ENCODE measurements at regions not wholly inside any gene's neighbourhood (a gene's known extent, or its start where the extent isn't known, plus 50 kb on each side); places are given as distances from the start of the nearest gene placed in this dataset.

GRCh38 chr1:82921759-82922158, 1077.2 kb downstream of the TTLL7 start:
- no peak for DNase-seq (ENCODE audit: low read depth in 1 of 2, low spot score in 1 of 2)

DNA sequence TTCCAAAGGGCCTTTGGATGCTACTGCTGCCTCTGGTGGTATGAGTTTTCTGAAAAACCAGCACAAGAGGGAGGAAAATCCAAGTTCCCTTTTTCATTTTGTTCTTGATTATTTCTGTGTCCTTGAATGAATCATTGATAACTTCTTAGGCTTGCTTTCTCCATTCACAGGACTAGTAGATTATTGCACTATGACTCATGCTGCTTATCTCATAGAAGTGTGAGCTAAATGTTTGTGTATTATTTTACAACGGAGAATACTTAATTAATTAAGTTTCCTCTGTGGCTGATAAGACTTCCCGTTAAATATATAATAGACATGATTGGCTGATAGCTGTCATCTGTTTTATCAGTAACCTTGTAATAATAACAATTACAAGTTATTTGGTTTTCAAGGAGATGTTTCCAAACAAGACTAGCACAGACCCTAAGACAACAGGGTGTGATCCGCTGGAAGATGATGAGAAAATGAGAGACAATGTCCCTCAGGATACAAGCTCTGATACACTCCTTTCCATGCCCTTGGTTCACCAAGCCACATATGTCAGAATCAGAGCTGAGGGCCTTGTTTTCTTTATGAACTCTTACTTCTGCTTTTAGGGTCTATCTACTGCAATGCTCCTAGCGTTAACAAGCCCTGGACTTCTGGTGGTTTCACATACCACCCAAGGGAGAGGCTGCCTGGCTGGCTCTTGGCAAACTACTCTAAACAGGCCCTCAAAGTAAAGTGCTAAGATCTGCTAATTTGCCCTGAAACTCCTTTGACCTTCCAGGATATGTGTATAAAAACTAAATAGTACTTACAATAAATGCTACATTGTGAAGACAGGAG, 1078.3 kb downstream of the TTLL7 start:
- DNase-seq (ENCODE audit: low read depth in 1 of 2, low spot score in 1 of 2), result no peak

GRCh38 chr1:82919837-82920236, 1079.1 kb downstream of the TTLL7 start:
- DNase-seq (ENCODE audit: low read depth in 1 of 2, low spot score in 1 of 2), result no peak

GRCh38 chr1:82907313-82907712, 1091.6 kb downstream of the TTLL7 start:
- no peak for DNase-seq (ENCODE audit: low read depth in 1 of 2, low spot score in 1 of 2)

DNA sequence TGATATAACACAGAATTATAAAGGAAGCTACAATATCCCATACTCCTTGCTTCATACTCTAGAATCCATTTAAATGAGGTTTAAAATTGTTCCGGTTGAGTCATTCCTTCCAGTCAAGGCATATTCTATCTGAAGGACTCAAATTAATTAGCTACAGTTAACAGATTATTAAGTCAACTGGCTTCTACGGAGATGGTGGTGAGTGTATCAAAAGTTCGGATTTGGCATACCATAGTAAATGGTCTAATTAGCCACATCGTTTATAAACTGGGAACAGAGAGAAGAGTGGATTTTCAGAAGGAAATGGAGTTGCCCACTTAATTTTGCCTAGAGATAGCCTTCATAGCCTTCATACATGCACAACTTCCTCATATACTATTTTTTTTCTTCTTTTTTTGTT, 1095.3 kb downstream of the TTLL7 start:
- DNase-seq (ENCODE audit: low read depth in 1 of 2, low spot score in 1 of 2), result no peak

GRCh38 chr1:82901561-82901960, 1097.4 kb downstream of the TTLL7 start:
- DNase-seq (ENCODE audit: low read depth in 1 of 2, low spot score in 1 of 2), result no peak

DNA sequence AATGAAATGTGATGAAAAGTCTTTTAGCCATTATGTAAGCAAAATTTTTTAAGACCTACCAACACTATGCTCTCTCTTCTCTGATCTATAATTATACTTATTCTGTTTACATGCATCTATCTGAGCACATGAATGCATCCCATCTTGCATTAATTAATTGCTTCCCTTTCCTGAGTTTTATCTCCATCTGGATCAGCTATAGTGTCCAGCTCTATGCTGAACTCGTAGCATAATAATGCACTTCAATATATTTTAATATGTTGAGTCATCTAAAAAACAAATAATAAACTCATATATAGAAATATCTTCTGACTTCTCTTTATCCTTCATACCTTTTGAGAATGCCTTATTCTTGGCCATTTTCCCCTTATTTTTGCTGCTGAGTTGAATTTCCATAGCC, 1097.8 kb downstream of the TTLL7 start:
- DNase-seq (ENCODE audit: low read depth in 1 of 2, low spot score in 1 of 2), result no peak

DNA sequence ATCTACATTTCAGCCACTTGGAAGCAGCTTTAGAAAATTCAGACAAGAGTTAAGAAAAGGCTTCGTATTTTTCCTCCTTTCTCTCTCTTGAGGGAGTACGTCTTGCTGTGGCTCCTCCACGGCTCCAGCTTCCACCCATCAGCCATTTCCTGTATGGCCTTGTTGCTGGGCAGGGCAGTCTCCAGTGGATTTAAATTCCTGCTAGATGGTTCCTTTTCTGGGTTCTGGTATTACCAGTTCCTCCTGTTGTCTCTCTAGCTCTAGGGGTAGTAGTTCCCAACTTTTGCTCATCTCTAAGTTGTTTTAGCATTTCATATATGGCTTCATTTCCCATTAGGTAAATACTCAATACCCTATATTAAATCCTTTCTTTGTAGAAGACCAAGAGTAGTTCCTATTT, 1098.3 kb downstream of the ADGRL2 start:
- no peak for DNase-seq (ENCODE audit: low read depth in 1 of 2, low spot score in 1 of 2)

DNA sequence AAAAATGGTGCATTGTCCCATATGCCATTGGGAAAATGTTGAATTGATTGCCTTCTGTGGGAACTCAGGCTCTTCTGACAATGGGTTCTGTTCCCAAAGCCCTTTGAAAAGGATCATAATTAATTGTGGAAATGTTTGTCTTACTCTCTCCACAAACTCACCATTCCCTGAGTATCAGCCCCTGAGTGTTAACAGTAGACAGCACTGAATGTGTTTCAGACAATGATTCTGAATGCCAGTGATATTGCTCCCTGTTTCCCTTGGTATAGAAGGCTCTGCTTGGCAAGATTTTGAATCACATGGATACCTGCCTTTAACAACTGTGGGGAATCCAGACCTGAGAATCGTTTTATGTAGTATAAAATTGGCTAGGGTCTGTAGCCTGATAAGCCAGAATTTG, 1096.8 kb downstream of the ADGRL2 start:
- DNase-seq (ENCODE audit: low read depth in 1 of 2, low spot score in 1 of 2), result no peak

DNA sequence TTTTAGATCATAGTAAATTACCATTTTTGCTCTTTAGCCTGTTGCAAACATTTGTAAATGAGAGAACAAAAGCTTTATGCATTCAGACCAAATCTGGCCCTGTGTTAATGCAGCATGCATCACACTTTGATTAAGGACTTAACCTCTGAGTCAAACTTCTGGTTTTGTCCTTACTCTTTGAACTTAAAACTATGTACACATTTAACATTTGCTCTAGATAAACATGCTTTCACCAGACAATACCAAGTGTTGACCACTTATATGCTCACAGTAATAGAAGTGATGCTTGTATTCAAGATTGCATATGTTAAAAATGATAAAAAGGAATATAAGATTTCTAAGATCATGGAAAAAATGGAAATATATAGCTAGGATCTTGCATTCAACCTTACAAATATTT, 1095.3 kb downstream of the ADGRL2 start:
- DNase-seq (ENCODE audit: low read depth in 1 of 2, low spot score in 1 of 2), result no peak

DNA sequence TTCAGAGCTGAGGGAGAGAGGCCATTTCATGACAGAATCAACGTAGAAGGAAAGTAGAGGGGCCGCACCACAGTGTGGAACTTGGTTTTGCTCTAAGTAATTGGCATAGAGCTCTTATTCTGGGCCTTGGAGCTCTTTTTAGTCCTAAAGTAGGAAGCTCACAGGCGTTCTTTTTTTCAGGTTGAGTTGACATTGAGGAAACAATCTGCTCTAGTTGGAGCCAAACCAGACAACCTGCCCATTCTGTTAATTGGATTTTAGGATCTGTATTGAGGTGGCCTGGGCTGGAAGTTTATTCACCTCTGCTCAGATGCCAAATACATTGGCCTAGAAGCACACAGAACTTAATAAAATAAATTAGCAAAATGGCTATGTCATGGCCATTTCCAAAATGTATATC, 1093.9 kb downstream of the ADGRL2 start:
- DNase-seq (ENCODE audit: low read depth in 1 of 2, low spot score in 1 of 2), result no peak

DNA sequence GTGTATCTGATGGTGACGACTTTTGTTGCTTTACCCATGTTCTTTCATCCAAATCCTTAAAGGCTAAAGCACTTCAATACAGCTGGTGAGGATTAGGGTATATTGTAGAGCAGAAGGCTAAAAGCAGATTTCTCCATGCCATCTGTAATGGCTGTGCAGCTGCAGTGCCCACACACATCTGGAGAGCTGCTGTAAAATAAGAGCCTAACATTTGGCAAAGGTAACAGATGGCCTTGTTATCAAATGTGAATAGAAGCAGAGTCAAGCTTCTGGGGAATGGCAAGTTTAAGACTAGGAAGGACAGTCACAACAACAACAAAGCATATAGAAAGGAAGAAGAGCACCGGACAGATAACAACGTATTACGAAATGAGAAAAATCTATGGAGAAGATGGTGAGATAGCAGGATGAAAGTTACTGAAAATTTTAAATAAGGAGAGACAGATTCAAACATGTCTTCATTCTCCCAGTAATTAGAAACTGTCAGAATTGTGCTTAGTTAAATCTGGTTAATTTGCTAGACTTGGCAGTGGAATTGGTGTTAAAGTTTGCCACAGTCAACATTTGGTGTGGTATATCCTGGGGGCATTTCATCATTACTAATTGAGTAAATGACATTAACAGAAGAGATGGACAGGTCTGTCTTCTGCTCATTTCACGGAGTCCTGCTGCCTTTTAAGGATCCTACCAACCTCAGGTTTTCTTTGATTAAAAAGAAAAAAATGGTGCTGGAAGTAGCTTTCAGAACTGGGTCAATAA, 1093.2 kb downstream of the ADGRL2 start:
- DNase-seq (ENCODE audit: low read depth in 1 of 2, low spot score in 1 of 2), result no peak

- DNase-seq (ENCODE audit: low read depth in 1 of 2, low spot score in 1 of 2), result no peak
These were observed 1079.8 kb downstream of the ADGRL2 start for GRCh38 chr1:82880506-82880905.

- DNase-seq (ENCODE audit: low read depth in 1 of 2, low spot score in 1 of 2), result no peak
These were observed 1079.1 kb downstream of the ADGRL2 start for GRCh38 chr1:82879701-82880305.

DNA sequence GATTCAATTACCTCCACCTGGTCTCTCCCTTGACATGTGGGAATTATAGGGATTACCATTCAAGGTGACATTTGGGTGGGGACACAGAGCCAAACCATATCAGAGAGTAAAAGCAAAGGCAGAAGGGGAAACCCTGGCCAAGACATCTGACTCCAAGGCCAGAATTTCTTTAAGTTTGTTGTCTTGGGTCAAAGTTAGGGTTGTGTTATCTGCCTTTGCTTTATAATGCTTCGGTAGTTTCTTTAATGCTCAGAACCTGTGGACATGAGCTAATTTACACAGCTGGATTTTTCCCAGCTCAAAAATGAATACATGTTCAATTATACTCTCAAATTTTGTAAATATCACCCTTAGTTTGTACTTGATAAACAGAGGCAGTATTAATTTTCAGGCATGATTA, 1074.4 kb downstream of the ADGRL2 start:
- DNase-seq (ENCODE audit: low read depth in 1 of 2, low spot score in 1 of 2), result no peak

DNA sequence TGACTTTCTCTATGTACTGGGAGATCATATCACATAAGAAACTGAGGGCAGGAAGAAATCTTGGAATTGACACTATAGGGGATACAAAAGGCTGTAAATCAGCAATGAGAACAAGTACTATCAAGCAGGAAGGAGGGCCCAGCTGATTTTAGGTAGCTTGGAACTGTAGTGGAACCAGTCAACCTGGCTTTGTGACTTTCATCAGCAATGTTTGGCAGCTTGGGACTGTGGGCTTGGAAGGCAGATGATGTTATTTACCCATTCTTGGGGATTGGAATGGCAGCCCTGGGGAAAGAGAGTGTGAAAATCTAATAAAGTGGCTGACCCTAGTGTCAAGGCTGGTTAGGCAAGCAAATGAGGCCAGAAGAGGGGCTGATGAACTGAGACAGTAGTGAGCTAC, 1073.3 kb downstream of the ADGRL2 start:
- DNase-seq (ENCODE audit: low read depth in 1 of 2, low spot score in 1 of 2), result no peak

GRCh38 chr1:82870332-82870731, 1069.6 kb downstream of the ADGRL2 start:
- DNase-seq (ENCODE audit: low read depth in 1 of 2, low spot score in 1 of 2), result no peak

- no peak for DNase-seq (ENCODE audit: low read depth in 1 of 2, low spot score in 1 of 2)
These were observed 1067.0 kb downstream of the ADGRL2 start for GRCh38 chr1:82867781-82868180.

- DNase-seq (ENCODE audit: low read depth in 1 of 2, low spot score in 1 of 2), result no peak
These were observed 1061.0 kb downstream of the ADGRL2 start for GRCh38 chr1:82861749-82862148.

- no peak for DNase-seq (ENCODE audit: low read depth in 1 of 2, low spot score in 1 of 2)
These were observed 1057.3 kb downstream of the ADGRL2 start for GRCh38 chr1:82858031-82858430.

- DNase-seq (ENCODE audit: low read depth in 1 of 2, low spot score in 1 of 2), result no peak
These were observed 1048.7 kb downstream of the ADGRL2 start for GRCh38 chr1:82849460-82849859.

- DNase-seq (ENCODE audit: low read depth in 1 of 2, low spot score in 1 of 2), result no peak
These were observed 1047.3 kb downstream of the ADGRL2 start for GRCh38 chr1:82848043-82848442.

Data from activated CD4-positive, alpha-beta T cell treated with anti-CD3 and anti-CD28 coated beads, Interleukin-2, amount 50 U/mL, for 24 hours (primary cell).